Muscle layer of colon (tissue), 2 donors: ENCODE measurements at regions not wholly inside any gene's neighbourhood (a gene's known extent, or its start where the extent isn't known, plus 50 kb on each side); places are given as distances from the start of the nearest gene placed in this dataset.

Experiments
- H3K27ac ChIP-seq: one replicate; pipeline ENCODE4 v1.7.0; 2013; ENCODE audit warnings: low read depth, mild to moderate bottlenecking, low read length, moderate library complexity
- H3K27me3 ChIP-seq, 2 donors: one replicate each; pipeline ENCODE4 v1.7.0; 2013; ENCODE audit warnings: low read length in 2 of 2, mild to moderate bottlenecking in 2 of 2; ENCODE audit not compliant: insufficient read depth in 2 of 2, control insufficient read depth in 1 of 2
- H3K36me3 ChIP-seq: one replicate; pipeline ENCODE4 v1.7.0; 2013; ENCODE audit warnings: mild to moderate bottlenecking, low read length; ENCODE audit not compliant: insufficient read depth
- H3K4me1 ChIP-seq: one replicate; pipeline ENCODE4 v1.7.0; 2013; ENCODE audit warnings: mild to moderate bottlenecking, low read length; ENCODE audit not compliant: insufficient read depth
- H3K4me3 ChIP-seq, 2 donors: one replicate each; pipeline ENCODE4 v1.7.0; 2013; ENCODE audit warnings: low read length in 2 of 2, low read depth in 1 of 2, mild to moderate bottlenecking in 1 of 2, moderate library complexity in 1 of 2
- H3K9ac ChIP-seq: one replicate; pipeline ENCODE4 v1.7.0; 2013; ENCODE audit warnings: low read length
- H3K9me3 ChIP-seq: one replicate; pipeline ENCODE4 v1.7.0; 2013; ENCODE audit warnings: mild to moderate bottlenecking, low read length
- donor health status: abdominal sarcoma.
- donor health status: Adenocarcinoma of cecum.

DNA sequence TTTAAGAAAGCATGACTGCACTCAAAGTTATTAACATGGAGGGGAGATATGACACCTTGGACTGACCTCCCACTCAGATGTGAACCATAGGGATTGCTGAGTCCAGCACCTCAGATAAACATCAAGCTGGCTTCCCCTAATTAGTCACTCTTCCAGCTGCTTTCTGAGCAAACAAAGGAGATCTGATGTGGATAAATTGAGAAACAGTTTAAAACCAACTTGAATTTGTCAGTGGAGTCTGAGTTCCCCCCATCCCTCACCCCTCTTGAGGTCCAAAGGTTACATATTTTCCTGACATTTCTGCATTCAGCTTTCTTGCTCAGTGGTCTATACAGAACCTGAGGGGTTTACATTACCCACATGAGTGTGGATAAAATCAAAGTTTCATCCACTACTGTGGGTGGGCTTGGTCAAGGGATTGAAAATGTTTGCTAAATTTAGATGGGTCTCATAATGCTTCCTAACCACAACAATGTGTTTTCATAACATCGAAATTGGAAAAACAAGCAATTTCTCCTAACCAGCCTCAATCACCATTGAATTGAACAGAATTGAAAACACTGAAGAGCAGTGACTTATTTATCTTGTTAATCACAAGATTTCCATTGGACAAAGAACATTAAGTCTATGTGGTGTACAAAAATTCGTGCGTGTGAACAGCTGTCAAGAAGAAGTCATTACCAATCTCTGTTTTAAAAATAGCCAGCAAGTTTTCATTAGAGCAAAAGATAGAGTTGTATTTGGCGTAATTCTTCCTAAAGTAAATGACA, 292.3 kb downstream of the METTL15 start:
- Histone ChIP-seq H3K9ac (no peak overlapping the region), H3K27me3 (no peaks in the 10 kb centered on the region), H3K9me3 (no peaks in the 10 kb centered on the region), H3K4me1 (no peaks in the 10 kb centered on the region), H3K4me3 (no peak overlapping the region), H3K36me3 (no peaks in the 10 kb centered on the region), H3K27ac (no peak overlapping the region)

DNA sequence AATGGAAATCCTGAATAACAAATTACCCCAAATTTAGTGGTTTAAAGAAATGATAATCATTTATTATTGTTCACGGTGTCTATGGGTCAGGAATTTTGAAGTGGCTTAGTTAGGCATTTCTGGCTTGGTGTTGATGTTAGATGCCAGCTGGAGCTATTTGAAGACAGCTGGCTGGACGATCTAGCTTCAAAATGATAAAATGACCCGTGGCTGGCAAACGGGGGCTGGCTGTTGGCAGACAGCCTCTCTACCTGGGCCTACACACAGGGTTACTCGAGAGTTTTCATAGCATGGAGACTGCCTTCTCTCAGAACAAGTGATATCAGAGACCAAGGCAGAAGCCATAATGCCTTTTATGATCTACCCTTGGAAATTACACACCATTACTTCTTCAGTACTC, 285.2 kb downstream of the METTL15 start:
- no peak overlapping the region for H3K27ac ChIP-seq
- no peaks in the 10 kb centered on the region for H3K27me3 ChIP-seq
- no peaks in the 10 kb centered on the region for H3K36me3 ChIP-seq
- no peaks in the 10 kb centered on the region for H3K9me3 ChIP-seq
- H3K4me3 ChIP-seq: no peak overlapping the region
- no peak overlapping the region for H3K9ac ChIP-seq
- no peaks in the 10 kb centered on the region for H3K4me1 ChIP-seq

- Histone ChIP-seq H3K27ac (no peak overlapping the region), H3K9ac (no peak overlapping the region), H3K36me3 (no peaks in the 10 kb centered on the region), H3K9me3 (no peaks in the 10 kb centered on the region), H3K27me3 (no peaks in the 10 kb centered on the region), H3K4me1 (no peaks in the 10 kb centered on the region), H3K4me3 (no peak overlapping the region)
These were observed 276.2 kb downstream of the METTL15 start for GRCh38 chr11:28384418-28384817.

DNA sequence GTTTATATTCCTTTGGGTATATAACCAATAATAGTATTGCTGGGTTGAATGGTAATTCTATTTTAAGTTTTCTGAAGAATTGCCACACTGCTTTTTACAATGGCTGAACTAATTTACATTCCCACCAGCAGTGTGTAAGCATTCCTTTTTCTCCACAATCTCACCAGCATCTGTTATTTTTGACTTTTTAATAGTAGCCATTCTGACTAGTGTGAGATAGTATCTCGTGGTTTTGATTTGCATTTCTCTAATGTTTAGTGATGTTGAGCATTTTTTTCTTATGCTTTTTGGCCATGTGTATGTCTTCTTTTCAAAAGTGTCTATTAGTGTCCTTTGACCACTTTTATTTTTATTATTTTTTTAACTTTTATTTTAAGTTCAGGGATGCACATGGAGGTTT, 275.3 kb downstream of the METTL15 start:
- Histone ChIP-seq H3K9me3 (no peaks in the 10 kb centered on the region), H3K27me3 (no peaks in the 10 kb centered on the region), H3K36me3 (no peaks in the 10 kb centered on the region), H3K9ac (no peak overlapping the region), H3K4me1 (no peaks in the 10 kb centered on the region), H3K4me3 (no peak overlapping the region), H3K27ac (no peak overlapping the region)
